C4-2B (cell line): ENCODE measurements at regions not wholly inside any gene's neighbourhood (a gene's known extent, or its start where the extent isn't known, plus 50 kb on each side); places are given as distances from the start of the nearest gene placed in this dataset.

Experiments used
- ZFX ChIP-seq: fragments of 450-650 bp; IDR thresholded peaks from 2 replicates; pipeline ENCODE4 v1.6.1; 2017
- TF ChIP-seq, protein P1 (sequence below): fragments of 450-650 bp; conservative IDR thresholded peaks from 2 replicates; pipeline ENCODE4 v1.5.1; 2017; ENCODE audit warnings: mild to moderate bottlenecking

DNA sequence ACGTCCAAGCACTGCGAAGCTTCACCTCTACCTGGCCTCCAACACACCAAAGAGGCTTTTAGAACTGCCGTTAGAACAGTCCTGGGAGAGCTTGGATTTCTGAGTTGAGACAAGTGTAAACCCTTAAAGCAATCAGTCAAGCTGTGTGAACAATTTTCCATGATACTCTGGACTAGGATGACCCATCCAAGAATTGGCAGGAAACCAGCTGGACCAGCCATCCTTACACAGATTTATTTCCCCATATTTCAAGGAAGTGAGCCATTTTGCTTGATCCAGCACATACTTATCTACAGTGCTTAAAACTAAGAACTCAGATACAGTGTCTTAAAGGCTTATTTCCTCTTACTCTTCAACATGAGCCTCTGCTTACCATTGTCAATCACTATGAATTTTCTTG lies 340.7 kb upstream of the HS3ST1 start:
- TF ChIP-seq, protein P1, sequence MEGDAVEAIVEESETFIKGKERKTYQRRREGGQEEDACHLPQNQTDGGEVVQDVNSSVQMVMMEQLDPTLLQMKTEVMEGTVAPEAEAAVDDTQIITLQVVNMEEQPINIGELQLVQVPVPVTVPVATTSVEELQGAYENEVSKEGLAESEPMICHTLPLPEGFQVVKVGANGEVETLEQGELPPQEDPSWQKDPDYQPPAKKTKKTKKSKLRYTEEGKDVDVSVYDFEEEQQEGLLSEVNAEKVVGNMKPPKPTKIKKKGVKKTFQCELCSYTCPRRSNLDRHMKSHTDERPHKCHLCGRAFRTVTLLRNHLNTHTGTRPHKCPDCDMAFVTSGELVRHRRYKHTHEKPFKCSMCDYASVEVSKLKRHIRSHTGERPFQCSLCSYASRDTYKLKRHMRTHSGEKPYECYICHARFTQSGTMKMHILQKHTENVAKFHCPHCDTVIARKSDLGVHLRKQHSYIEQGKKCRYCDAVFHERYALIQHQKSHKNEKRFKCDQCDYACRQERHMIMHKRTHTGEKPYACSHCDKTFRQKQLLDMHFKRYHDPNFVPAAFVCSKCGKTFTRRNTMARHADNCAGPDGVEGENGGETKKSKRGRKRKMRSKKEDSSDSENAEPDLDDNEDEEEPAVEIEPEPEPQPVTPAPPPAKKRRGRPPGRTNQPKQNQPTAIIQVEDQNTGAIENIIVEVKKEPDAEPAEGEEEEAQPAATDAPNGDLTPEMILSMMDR = no peak
- TF ChIP-seq ZFX = no peak
